PFSK-1 (cell line): ENCODE measurements at regions not wholly inside any gene's neighbourhood (a gene's known extent, or its start where the extent isn't known, plus 50 kb on each side); places are given as distances from the start of the nearest gene placed in this dataset.

ENCODE experiments used
- FOXP2 ChIP-seq: optimal IDR thresholded peaks from 2 replicates; pipeline ENCODE3; 2011; ENCODE audit warnings: borderline replicate concordance, control low read depth, inconsistent platforms; ENCODE audit not compliant: insufficient read depth; ENCODE audit errors: extremely low read length, extremely low read depth
- POLR2AphosphoS5 ChIP-seq: IDR thresholded peaks from 2 replicates; pipeline ENCODE4 v1.6.1; 2012; ENCODE audit warnings: low read depth, mild to moderate bottlenecking, control low read depth, low read length, moderate library complexity
- REST ChIP-seq, 2 experiments: IDR thresholded peaks; 2 replicates each; pipeline versions ENCODE4 v1.6.1 to v1.8.0; 2011 to 2012; ENCODE audit warnings: low read depth in 2 of 2, low read length in 2 of 2, control low read depth in 1 of 2, inconsistent platforms in 1 of 2, mild to moderate bottlenecking in 1 of 2, moderate library complexity in 1 of 2; ENCODE audit not compliant: insufficient read depth in 1 of 2
- SIN3A ChIP-seq: IDR thresholded peaks from 2 replicates; pipeline ENCODE4 v1.6.1; 2012; ENCODE audit warnings: mild to moderate bottlenecking, low read length, moderate library complexity, borderline replicate concordance; ENCODE audit not compliant: insufficient read depth
- TAF1 ChIP-seq: IDR thresholded peaks from 2 replicates; pipeline ENCODE4 v1.6.1; 2012; ENCODE audit warnings: low read length, control low read depth, borderline replicate concordance; ENCODE audit not compliant: insufficient read depth

GRCh38 chr5:167012123-167013034 is 1279.1 kb upstream of the WWC1 start:
- TF ChIP-seq REST (IDR thresholded peaks at IDR 0.05; ENCODE audit: insufficient read depth in 1 of 2, low read depth in 2 of 2, low read length in 2 of 2) (no peak), FOXP2 (no peak), SIN3A (no peak), TAF1 (no peak), POLR2AphosphoS5 (no peak)

- TF ChIP-seq SIN3A: no peak
- no peak for TF ChIP-seq TAF1
- no peak for TF ChIP-seq FOXP2
- TF ChIP-seq POLR2AphosphoS5: no peak
These were observed 1276.9 kb upstream of the WWC1 start for GRCh38 chr5:167014401-167015056.

GRCh38 chr5:167020418-167020817 is 1271.0 kb upstream of the WWC1 start:
- no peak for TF ChIP-seq POLR2AphosphoS5
- no peak for TF ChIP-seq FOXP2
- no peak for TF ChIP-seq SIN3A

GRCh38 chr5:167029488-167029887 is 1262.0 kb upstream of the WWC1 start:
- TF ChIP-seq REST (IDR thresholded peaks at IDR 0.05; ENCODE audit: insufficient read depth in 1 of 2, low read depth in 2 of 2, low read length in 2 of 2) (no peak), SIN3A (no peak), TAF1 (no peak), POLR2AphosphoS5 (no peak), FOXP2 (no peak)

GRCh38 chr5:167030500-167031120 is 1260.8 kb upstream of the WWC1 start:
- TF ChIP-seq TAF1 (no peak), SIN3A (no peak), REST (IDR thresholded peaks at IDR 0.05; ENCODE audit: insufficient read depth in 1 of 2, low read depth in 2 of 2, low read length in 2 of 2) (no peak), POLR2AphosphoS5 (no peak), FOXP2 (no peak)

- TF ChIP-seq SIN3A: no peak
- no peak for TF ChIP-seq FOXP2
- no peak for TF ChIP-seq TAF1
- no peak for TF ChIP-seq REST (IDR thresholded peaks at IDR 0.05; ENCODE audit: insufficient read depth in 1 of 2, low read depth in 2 of 2, low read length in 2 of 2)
- TF ChIP-seq POLR2AphosphoS5: no peak
These were observed 1254.9 kb upstream of the WWC1 start for GRCh38 chr5:167036585-167036984.
